Suprapubic skin (tissue), 3 donors: ENCODE measurements at regions not wholly inside any gene's neighbourhood (a gene's known extent, or its start where the extent isn't known, plus 50 kb on each side); places are given as distances from the start of the nearest gene placed in this dataset.

Experiments
- CTCF ChIP-seq, 2 donors: fragments of 200-600 bp in 1 of 2; fragments of 450-650 bp in 1 of 2; sonication (generic) in 1 of 2; IDR thresholded peaks; one replicate each; pipeline ENCODE4 v1.5.1; 2016 to 2019; ENCODE audit warnings: antibody characterized with exemption in 2 of 2, mild to moderate bottlenecking in 1 of 2, moderate library complexity in 1 of 2
- EP300 ChIP-seq: sonication (generic); formaldehyde crosslinking; IDR thresholded peaks from one replicate; pipeline ENCODE4 v1.6.1; 2017; ENCODE audit warnings: antibody characterized with exemption
- POLR2A ChIP-seq, 2 donors: fragments of 450-650 bp; IDR thresholded peaks; one replicate each; pipeline ENCODE4 v1.6.1; 2017; ENCODE audit warnings: antibody characterized with exemption in 2 of 2, mild to moderate bottlenecking in 2 of 2, moderate library complexity in 2 of 2

DNA sequence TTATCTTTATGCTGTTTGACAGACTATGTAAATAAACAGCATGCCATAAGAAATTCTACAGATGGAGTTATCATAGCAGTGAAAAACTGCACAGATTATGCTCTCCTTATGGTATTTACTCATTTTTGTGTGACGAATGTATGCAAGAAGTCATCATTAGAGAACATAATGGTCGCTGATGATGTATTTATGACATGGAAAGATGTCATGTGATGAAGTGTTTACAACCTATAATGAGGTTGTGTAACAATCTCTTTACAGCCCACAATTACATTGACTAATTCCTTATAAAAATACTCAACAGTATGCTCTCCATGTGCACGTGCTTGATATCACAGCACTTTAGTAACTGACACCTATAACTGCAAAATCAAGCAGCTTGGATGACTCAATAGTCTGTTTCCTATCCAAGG, 192.4 kb downstream of the BMP2 start:
- TF ChIP-seq CTCF (IDR thresholded peaks at IDR 0.05) (no peak), EP300 (no peak), POLR2A (IDR thresholded peaks at IDR 0.05) (no peak)
